SK-N-SH (cell line): ENCODE measurements at regions not wholly inside any gene's neighbourhood (a gene's known extent, or its start where the extent isn't known, plus 50 kb on each side); places are given as distances from the start of the nearest gene placed in this dataset.

ENCODE experiments used
- EP300 ChIP-seq, 2 experiments: IDR thresholded peaks; 2 replicates each; pipeline versions ENCODE4 v1.4.0 to v1.6.1; 2012; ENCODE audit warnings: borderline replicate concordance in 1 of 2, low read depth in 1 of 2, low read length in 1 of 2
- GABPA ChIP-seq: IDR thresholded peaks from 2 replicates; pipeline ENCODE4 v1.4.0; 2012; ENCODE audit warnings: low read depth, mild to moderate bottlenecking
- NFIC ChIP-seq: IDR thresholded peaks from 2 replicates; pipeline ENCODE4 v1.4.0; 2012; ENCODE audit warnings: borderline replicate concordance
- POLR2AphosphoS5 ChIP-seq: IDR thresholded peaks from 2 replicates; pipeline ENCODE4 v1.6.1; 2012; ENCODE audit warnings: low read depth, low read length
- RAD21 ChIP-seq: IDR thresholded peaks from 2 replicates; pipeline ENCODE4 v1.6.1; 2012; ENCODE audit warnings: mild to moderate bottlenecking, low read length
- RCOR1 ChIP-seq: fragments of 150-350 bp; IDR thresholded peaks from 2 replicates; pipeline ENCODE4 v1.6.1; 2017; ENCODE audit warnings: antibody characterized with exemption, low read length
- TF ChIP-seq, protein P1 (sequence below): fragments of 200-600 bp; sonication (generic); IDR thresholded peaks from 2 replicates; pipeline ENCODE4 v1.6.1; 2017; ENCODE audit warnings: antibody characterized with exemption, mild to moderate bottlenecking, moderate library complexity

DNA sequence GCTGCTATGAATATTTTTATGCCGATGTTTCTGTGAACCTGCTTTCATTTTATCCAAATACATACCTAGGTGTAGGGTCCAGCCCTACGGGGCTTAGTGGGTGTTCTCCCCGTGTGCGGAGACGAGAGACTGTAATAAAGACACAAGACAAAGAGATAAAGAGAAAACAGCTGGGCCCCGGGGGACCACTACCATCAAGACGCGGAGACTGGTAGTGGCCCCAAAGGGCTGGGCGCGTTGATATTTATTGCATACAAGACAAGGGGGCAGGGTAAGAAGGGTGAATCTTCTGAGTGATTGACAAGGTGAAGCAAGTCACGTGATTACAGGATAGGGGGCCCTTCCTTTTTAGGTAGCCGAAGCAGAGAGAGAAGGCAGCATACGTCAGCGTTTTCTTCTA, 920.1 kb downstream of the BRD1 start:
- TF ChIP-seq, protein P1, sequence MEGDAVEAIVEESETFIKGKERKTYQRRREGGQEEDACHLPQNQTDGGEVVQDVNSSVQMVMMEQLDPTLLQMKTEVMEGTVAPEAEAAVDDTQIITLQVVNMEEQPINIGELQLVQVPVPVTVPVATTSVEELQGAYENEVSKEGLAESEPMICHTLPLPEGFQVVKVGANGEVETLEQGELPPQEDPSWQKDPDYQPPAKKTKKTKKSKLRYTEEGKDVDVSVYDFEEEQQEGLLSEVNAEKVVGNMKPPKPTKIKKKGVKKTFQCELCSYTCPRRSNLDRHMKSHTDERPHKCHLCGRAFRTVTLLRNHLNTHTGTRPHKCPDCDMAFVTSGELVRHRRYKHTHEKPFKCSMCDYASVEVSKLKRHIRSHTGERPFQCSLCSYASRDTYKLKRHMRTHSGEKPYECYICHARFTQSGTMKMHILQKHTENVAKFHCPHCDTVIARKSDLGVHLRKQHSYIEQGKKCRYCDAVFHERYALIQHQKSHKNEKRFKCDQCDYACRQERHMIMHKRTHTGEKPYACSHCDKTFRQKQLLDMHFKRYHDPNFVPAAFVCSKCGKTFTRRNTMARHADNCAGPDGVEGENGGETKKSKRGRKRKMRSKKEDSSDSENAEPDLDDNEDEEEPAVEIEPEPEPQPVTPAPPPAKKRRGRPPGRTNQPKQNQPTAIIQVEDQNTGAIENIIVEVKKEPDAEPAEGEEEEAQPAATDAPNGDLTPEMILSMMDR: no peak
- TF ChIP-seq POLR2AphosphoS5 (no peak), RCOR1 (no peak), EP300 (IDR thresholded peaks at IDR 0.05; ENCODE audit: borderline replicate concordance in 1 of 2, low read depth in 1 of 2, low read length in 1 of 2) (no peak), RAD21 (no peak), GABPA (no peak), NFIC (no peak)
